ENCODE measurements at regions not wholly inside any gene's neighbourhood (a gene's known extent, or its start where the extent isn't known, plus 50 kb on each side); places are given as distances from the start of the nearest gene placed in this dataset.

- TF ChIP-seq CTCF (IDR thresholded peaks at IDR 0.05 in 2 of 3, conservative IDR thresholded peaks at IDR 0.05 in 1 of 3; ENCODE audit: control insufficient read depth in 2 of 3, extremely low read depth in 1 of 3, insufficient read depth in 1 of 3, low read depth in 3 of 3, low read length in 3 of 3): no peak
- TF ChIP-seq SMAD5 (IDR thresholded peaks at IDR 0.05; ENCODE audit: low read depth): no peak
- no peak for TF ChIP-seq HDAC6 (IDR thresholded peaks at IDR 0.05; ENCODE audit: unreplicated experiment)
- no peak for TF ChIP-seq MEF2A (IDR thresholded peaks at IDR 0.05; ENCODE audit: insufficient read depth, low read depth, low read length)
- no peak for TF ChIP-seq CEBPB (IDR thresholded peaks at IDR 0.05; ENCODE audit: borderline replicate concordance in 1 of 2, low read depth in 2 of 2, low read length in 2 of 2)
- no peak for TF ChIP-seq CBFB (IDR thresholded peaks at IDR 0.05; ENCODE audit: low read depth)
- no peak for TF ChIP-seq RAD51 (IDR thresholded peaks at IDR 0.05)
- no peak for TF ChIP-seq POLR2A (IDR thresholded peaks at IDR 0.05; ENCODE audit: low read depth, low read length)
- no peak for TF ChIP-seq ZBTB4 (CRISPR knock-in tag; IDR thresholded peaks at IDR 0.05)
- no peak for TF ChIP-seq SREBF2 (IDR thresholded peaks at IDR 0.05; ENCODE audit: low read length)
- TF ChIP-seq MXI1 (IDR thresholded peaks at IDR 0.05; ENCODE audit: low read depth, low read length): no peak
- no peak for TF ChIP-seq EZH2 (IDR thresholded peaks at IDR 0.05; ENCODE audit: borderline replicate concordance, control insufficient read depth, low read depth, low read length)
Measured at GRCh38 chr13:74201530-74201929, 67.3 kb upstream of the KLF12 start.
